Mesothelial cell of epicardium (in vitro differentiated cells): ENCODE measurements at regions not wholly inside any gene's neighbourhood (a gene's known extent, or its start where the extent isn't known, plus 50 kb on each side); places are given as distances from the start of the nearest gene placed in this dataset.

Source experiments
- DNase-seq, 2 experiments: peaks; one replicate each; pipeline ENCODE4 v3.0.0; 2021; ENCODE audit warnings: low spot score in 2 of 2; ENCODE audit not compliant: unreplicated experiment in 2 of 2
- H3K27ac Mint-ChIP-seq: 2 replicates; pipeline ENCODE4 v1.8.0; 2021; ENCODE audit warnings: mixed read lengths
- H3K27me3 Mint-ChIP-seq: 2 replicates; pipeline ENCODE4 v1.8.0; 2021; ENCODE audit warnings: low read depth, mixed read lengths
- H3K36me3 Mint-ChIP-seq: 2 replicates; pipeline ENCODE4 v1.8.0; 2021; ENCODE audit warnings: mixed read lengths
- H3K4me1 Mint-ChIP-seq: 2 replicates; pipeline ENCODE4 v1.8.0; 2021; ENCODE audit warnings: mixed read lengths
- H3K4me3 Mint-ChIP-seq: 2 replicates; pipeline ENCODE4 v1.8.0; 2021; ENCODE audit warnings: mild to moderate bottlenecking, moderate library complexity, mixed read lengths
- H3K9me3 Mint-ChIP-seq: 2 replicates; pipeline ENCODE4 v1.8.0; 2021; ENCODE audit warnings: mixed read lengths
- CTCF ChIP-seq: fragments of 200-600 bp; sonication (generic); IDR thresholded peaks from one replicate; pipeline ENCODE4 v1.5.0; 2021; ENCODE audit warnings: antibody characterized with exemption; ENCODE audit not compliant: unreplicated experiment

- H3K27ac Mint-ChIP-seq, result no peak overlapping the region
- no peak overlapping the region for H3K4me3 Mint-ChIP-seq
- H3K36me3 Mint-ChIP-seq, result no peaks in the 10 kb centered on the region
- DNase-seq, result no peak
- no peaks in the 10 kb centered on the region for H3K4me1 Mint-ChIP-seq
- peaks cover 3% of the 10 kb centered on the region for H3K27me3 Mint-ChIP-seq
- no peak for TF ChIP-seq CTCF
- H3K9me3 Mint-ChIP-seq, result no peaks in the 10 kb centered on the region
Observed at GRCh38 chr7:66507764-66508296, 120.9 kb upstream of the KCTD7 start.

DNA sequence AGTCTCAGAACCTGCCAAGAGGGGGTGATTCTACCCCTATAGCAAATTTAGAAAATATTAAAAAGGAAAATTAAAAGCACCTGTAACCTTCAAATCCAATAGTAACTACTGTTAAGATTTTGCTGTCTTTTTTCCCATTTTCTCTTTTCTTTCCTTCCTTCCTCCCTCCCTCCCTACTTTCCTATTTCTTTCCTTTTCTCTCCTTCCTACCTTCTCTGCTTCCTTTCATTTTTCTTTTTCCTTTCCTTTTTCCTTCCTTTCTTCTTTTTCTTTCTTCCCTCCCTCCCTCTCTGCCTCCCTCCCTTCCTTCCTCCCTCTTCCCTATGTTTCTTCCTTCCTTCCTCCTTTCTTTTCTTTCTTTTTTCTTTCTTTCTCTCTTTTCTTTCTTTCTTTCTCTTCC lies 120.2 kb upstream of the KCTD7 start:
- no peak overlapping the region for H3K27ac Mint-ChIP-seq
- no peak for DNase-seq
- no peak overlapping the region for H3K4me3 Mint-ChIP-seq
- no peaks in the 10 kb centered on the region for H3K4me1 Mint-ChIP-seq
- no peaks in the 10 kb centered on the region for H3K36me3 Mint-ChIP-seq
- H3K9me3 Mint-ChIP-seq, result no peaks in the 10 kb centered on the region
- peaks cover 3% of the 10 kb centered on the region for H3K27me3 Mint-ChIP-seq
- TF ChIP-seq CTCF, result no peak

DNA sequence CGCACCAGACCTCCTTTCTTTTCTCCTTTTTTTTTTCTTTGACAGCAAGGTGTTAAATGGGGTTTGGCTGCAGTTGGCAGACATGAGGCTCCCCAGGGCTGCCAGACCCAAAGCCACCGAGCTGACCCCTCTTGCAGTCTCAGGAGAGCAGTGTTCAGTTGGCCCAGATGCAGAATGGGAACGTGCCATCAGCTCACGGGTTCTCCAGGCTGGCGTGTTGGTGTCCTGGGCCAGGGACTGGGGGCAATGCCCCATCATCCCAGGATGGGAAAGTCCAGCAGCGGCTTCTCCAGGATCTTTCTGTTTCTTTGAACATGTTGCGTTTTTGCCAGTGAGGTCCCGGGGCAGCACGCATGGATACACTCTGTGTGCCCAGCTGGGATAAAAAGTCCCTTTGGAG lies 114.6 kb upstream of the KCTD7 start:
- no peaks in the 10 kb centered on the region for H3K9me3 Mint-ChIP-seq
- TF ChIP-seq CTCF, result no peak
- DNase-seq, result no peak
- H3K27ac Mint-ChIP-seq, result no peak overlapping the region
- no peaks in the 10 kb centered on the region for H3K36me3 Mint-ChIP-seq
- no peaks in the 10 kb centered on the region for H3K4me1 Mint-ChIP-seq
- H3K4me3 Mint-ChIP-seq, result no peak overlapping the region
- H3K27me3 Mint-ChIP-seq, result no peaks in the 10 kb centered on the region

DNA sequence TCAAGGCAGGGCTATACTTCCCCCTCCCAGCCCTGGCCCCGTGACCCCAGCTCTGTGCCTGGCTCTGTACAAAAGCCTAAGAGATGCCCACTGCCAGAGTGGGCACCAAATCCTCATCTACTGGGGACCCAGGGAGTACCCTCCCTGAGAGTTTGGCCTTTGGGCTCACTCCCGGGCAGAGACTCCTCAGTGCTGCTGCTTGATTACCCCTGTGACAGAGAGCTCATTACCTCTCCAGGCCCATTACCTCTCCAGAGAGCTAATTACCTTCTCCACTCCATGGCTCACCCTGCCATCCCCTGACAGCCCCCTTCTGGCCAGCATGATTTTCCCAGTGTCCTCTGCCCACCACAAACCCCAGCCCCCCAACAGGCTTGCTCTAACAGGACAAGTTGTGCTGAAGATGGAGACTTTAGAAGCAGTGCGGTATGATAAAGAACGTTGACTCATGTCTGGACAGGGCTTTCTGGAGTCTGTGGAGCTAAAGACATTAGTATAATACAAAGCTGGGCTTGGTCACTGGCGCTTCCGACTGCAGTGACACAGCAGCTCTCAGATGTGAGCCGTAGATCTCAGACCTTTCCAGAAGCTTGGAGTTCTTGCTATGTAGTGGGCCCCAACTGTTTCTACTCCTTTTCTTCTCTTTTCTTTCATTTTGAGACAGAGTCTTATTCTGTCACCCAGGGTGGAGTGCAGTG lies 111.3 kb upstream of the KCTD7 start:
- no peaks in the 10 kb centered on the region for H3K9me3 Mint-ChIP-seq
- no peak overlapping the region for H3K27ac Mint-ChIP-seq
- DNase-seq, result no peak
- no peaks in the 10 kb centered on the region for H3K36me3 Mint-ChIP-seq
- no peaks in the 10 kb centered on the region for H3K27me3 Mint-ChIP-seq
- no peaks in the 10 kb centered on the region for H3K4me1 Mint-ChIP-seq
- TF ChIP-seq CTCF, result no peak
- no peak overlapping the region for H3K4me3 Mint-ChIP-seq

GRCh38 chr7:66518151-66518691 lies 110.5 kb upstream of the KCTD7 start:
- Mint-ChIP-seq H3K36me3 (no peaks in the 10 kb centered on the region), H3K27ac (no peak overlapping the region), H3K9me3 (no peaks in the 10 kb centered on the region), H3K27me3 (no peaks in the 10 kb centered on the region), H3K4me3 (no peak overlapping the region), H3K4me1 (no peaks in the 10 kb centered on the region)
- no peak for TF ChIP-seq CTCF
- no peak for DNase-seq
